ENCODE measurements at regions not wholly inside any gene's neighbourhood (a gene's known extent, or its start where the extent isn't known, plus 50 kb on each side); places are given as distances from the start of the nearest gene placed in this dataset.

DNA sequence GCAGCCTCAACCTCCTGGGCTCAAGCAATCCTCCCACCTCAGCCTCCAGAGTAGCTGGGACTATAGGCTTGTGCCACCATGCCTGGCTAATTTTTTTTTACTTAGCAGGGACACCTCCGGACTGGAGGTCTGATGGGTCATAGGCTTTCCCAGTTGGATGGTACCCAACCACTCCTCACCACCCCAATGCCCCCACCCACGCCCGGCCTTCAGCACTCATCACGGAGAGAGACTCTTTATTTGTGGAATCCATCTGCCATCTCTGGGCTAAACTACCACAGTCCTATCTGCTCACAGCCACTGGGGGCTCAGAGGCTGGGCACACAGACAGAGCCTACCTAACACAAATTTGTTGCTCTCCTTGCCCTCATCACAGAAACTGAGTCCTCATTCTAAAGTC is 58.3 kb upstream of the STXBP1 start:
- DNase-seq (ENCODE audit: low spot score) = no peak

DNA sequence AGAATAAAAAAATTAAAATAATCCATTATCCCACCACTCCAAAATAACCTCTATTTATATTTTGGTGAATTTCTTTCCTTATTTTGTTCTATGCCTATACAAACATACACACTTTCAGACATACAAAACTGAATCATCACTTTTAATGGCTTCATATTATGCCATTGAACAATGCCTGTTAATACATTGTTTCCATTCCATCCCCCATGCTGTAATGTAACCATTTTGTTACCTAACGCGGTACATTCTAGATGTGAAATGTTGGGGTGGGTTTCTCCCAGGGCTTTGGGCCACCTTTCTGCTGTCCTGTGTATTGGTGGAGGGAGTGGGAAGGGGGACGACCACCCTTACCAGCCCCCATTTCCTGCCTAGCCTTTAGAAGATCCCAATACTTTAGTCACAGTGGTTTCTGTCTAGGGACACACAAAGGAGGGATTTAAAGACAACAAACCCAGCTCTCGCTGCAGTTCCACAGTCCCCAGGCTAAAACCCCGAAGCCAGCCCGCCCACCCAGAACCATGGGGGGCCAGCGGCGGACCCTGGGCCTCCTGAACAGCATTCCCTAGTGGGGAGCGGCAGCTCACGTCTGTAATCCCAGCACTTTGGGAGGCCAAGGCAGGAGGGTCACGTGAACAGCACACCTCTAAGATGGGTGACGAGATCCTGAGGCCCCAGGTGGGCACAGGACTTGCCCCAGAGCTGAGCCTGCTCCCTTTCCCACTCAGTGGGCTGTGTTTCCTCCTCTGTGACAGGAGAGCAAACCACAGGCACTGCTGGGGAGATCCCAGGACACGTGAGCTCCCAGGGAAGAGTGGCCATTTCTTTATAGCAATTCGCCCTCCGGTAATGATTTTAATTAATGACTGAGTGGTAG is 56.9 kb upstream of the STXBP1 start:
- no peak for DNase-seq (ENCODE audit: low spot score)

DNA sequence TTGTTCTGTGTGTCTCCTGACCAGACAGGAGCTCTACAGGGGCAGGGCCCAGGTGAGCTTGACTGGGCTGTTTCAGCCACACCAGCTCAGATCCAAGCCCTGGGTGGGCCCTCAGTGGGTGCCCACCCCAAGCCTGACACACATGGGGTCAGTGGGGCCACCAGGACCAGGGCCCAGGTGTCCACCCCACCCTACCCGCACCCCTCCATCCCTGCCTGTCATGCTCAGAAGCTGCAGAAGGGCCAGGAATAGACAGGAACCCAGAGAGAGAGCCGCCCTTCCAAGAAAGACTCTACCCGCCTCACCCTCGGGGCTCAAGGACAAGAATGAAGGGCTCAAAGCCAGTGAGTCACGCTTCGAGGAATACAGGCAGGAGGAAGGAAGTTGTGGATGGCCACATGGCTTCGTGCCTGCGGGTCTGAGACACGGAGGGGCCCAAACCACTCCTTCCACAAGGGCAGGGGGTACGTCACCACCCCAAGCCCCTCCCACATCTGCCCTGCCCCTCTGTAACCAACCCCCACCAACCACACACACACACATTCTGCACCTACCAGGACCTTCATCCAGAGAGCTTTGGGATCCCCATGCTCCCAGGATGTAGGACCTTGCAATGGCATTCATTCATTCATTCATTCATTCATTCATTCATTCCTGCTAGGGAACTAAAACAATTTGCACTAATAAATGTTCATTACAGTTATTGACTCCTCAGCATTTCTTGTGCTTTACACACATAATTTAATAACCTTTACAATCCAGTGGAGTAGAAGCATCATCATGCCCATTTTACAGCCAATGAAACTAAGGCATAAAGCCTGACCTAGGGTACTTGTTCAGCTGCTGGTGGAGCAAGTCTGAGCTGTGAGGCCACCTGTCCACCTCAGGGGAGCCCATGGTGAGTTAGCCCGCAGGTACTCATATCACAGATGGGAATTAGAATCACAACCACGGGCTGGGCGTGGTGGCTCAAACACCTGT is 55.9 kb upstream of the STXBP1 start:
- DNase-seq (ENCODE audit: low spot score) = peak; percentile 91

- no peak for DNase-seq (ENCODE audit: low spot score)
These were observed 55.2 kb upstream of the STXBP1 start for GRCh38 chr9:127556871-127557270.

GRCh38 chr9:127557466-127557869 is 54.6 kb upstream of the STXBP1 start:
- DNase-seq (ENCODE audit: low spot score) = peak; percentile 53

DNA sequence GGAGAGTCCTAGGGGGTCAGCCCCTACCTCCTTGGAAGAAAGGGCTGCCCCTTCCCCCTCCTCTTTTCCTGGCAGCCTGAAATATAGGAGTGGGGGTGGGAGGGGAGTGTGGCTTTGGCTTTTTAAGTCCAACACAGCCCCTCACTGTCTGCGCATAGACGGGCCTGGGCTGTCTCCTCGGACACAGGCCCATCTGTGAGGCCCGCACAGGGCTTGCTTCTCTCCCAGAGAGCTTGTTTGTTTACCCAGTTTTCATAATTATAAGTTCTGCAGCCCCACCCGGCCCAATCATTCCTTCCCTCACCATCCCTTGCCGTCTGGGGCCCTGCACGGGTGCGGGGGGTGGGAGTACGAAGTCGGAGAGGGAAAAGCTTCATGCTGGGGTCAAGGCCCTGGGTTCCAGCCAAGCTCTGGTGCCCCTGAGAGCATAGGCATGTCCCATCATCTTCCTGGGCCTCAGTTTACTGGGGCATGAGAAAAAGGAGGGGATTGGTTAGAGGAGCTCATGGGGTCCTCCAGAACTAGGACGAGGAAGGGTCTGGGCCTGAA is 54.0 kb upstream of the STXBP1 start:
- no peak for DNase-seq (ENCODE audit: low spot score)

DNA sequence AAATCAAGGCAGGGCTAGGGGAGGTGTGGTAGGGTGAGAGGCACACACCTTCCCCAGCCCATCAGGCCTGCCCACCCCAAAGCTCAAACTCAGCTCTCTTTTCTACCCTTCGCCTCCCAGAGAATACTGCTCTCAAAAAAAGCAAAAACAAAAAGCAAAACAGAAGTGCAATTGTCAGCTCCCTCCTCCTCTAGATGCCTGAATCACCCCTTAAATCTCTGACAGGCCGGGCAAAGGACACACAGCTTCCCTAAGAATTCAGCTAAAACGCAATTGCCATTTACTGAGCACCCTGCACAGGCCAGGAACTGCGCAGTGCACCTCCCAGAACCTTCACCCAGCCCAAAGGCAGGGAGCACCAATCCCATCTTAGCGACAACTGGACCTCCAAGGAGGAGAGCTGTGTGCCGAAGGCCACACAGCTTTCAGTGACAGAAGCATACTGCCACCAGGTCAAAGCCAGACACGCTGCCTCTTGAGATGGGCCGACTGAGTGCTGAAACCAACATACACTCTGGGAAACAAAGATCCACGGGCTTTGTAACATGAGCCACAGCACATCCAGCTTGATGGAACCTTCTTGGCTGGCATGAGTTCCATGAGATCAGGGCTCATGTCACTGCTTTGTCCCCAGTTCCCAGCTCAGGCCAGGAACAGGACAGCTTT is 53.4 kb upstream of the STXBP1 start:
- no peak for DNase-seq (ENCODE audit: low spot score)

GRCh38 chr9:127559247-127559680 is 52.8 kb upstream of the STXBP1 start:
- DNase-seq (ENCODE audit: low spot score) = no peak

GRCh38 chr9:127561491-127562278 is 50.4 kb upstream of the STXBP1 start:
- DNase-seq (ENCODE audit: low spot score) = peak; percentile 93

Measured in AG08396 (cell line).